GM19397 (cell line): ENCODE measurements at regions not wholly inside any gene's neighbourhood (a gene's known extent, or its start where the extent isn't known, plus 50 kb on each side); places are given as distances from the start of the nearest gene placed in this dataset.

ENCODE experiments used
- ATAC-seq: cut with Tn5 transposase; IDR thresholded peaks from one replicate; pipeline ENCODE4 v1.9.1; 2021; ENCODE audit warnings: mild to moderate bottlenecking, moderate library complexity; ENCODE audit not compliant: unreplicated experiment

GRCh38 chr1:80962564-80962963 lies 838.2 kb upstream of the ADGRL2 start:
- ATAC-seq, result no peak

GRCh38 chr1:80961464-80962190 lies 839.1 kb upstream of the ADGRL2 start:
- no peak for ATAC-seq

- ATAC-seq, result no peak
Measured at GRCh38 chr1:80933346-80933745, 867.4 kb upstream of the ADGRL2 start.

GRCh38 chr1:80931178-80931577 lies 869.6 kb upstream of the ADGRL2 start:
- ATAC-seq, result no peak

- no peak for ATAC-seq
Measured at GRCh38 chr1:80929868-80930508, 870.7 kb upstream of the ADGRL2 start.

GRCh38 chr1:80926531-80926930 lies 874.2 kb upstream of the ADGRL2 start:
- no peak for ATAC-seq

GRCh38 chr1:80925130-80925805 lies 875.5 kb upstream of the ADGRL2 start:
- ATAC-seq, result no peak

GRCh38 chr1:80924290-80924689 lies 876.4 kb upstream of the ADGRL2 start:
- ATAC-seq, result no peak

GRCh38 chr1:80922906-80923305 lies 877.8 kb upstream of the ADGRL2 start:
- no peak for ATAC-seq

- ATAC-seq, result no peak
Measured at GRCh38 chr1:80919426-80919825, 881.3 kb upstream of the ADGRL2 start.

- no peak for ATAC-seq
Measured at GRCh38 chr1:80918380-80918779, 882.4 kb upstream of the ADGRL2 start.

- no peak for ATAC-seq
Measured at GRCh38 chr1:80917826-80918225, 882.9 kb upstream of the ADGRL2 start.

- no peak for ATAC-seq
Measured at GRCh38 chr1:80917225-80917624, 883.5 kb upstream of the ADGRL2 start.

- ATAC-seq, result no peak
Measured at GRCh38 chr1:80915491-80915890, 885.2 kb upstream of the ADGRL2 start.

GRCh38 chr1:80910426-80910825 lies 890.3 kb upstream of the ADGRL2 start:
- ATAC-seq, result no peak

- ATAC-seq, result no peak
Measured at GRCh38 chr1:80909172-80909784, 891.5 kb upstream of the ADGRL2 start.

GRCh38 chr1:80896781-80897356 lies 903.9 kb upstream of the ADGRL2 start:
- no peak for ATAC-seq

- no peak for ATAC-seq
Measured at GRCh38 chr1:80894921-80895320, 905.8 kb upstream of the ADGRL2 start.

- ATAC-seq, result no peak
Measured at GRCh38 chr1:80893115-80893514, 907.6 kb upstream of the ADGRL2 start.

GRCh38 chr1:80892539-80892938 lies 908.2 kb upstream of the ADGRL2 start:
- no peak for ATAC-seq

GRCh38 chr1:80891871-80892270 lies 908.9 kb upstream of the ADGRL2 start:
- no peak for ATAC-seq
